ENCODE measurements at regions not wholly inside any gene's neighbourhood (a gene's known extent, or its start where the extent isn't known, plus 50 kb on each side); places are given as distances from the start of the nearest gene placed in this dataset.

DNA sequence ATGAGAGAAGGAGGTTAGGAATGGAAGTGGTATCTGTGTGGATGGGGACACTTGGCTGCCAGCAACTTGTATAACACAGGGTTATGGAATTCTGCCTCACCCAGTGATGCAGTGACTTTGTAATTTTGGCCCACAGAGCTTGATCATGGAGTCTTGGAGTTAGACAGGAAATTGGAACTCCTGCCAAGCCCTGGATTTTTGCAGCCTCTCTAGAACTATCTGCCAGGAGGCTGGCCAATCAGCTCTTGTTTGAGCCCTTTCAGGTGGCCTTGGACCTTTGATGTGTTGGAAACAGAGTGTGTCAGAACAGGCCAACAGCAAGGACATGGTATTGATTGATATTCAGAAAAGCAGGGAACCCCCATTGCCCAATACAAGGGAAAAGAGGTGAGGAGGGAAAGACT is 157.7 kb upstream of the GGTLC1 start:
- H3K79me2 ChIP-seq: no peaks in the 10 kb centered on the region
- no peaks in the 10 kb centered on the region for H3K9me2 ChIP-seq (replicated peaks; ENCODE audit: insufficient read depth)
- H3K4me2 ChIP-seq: no peak overlapping the region
- no peak for DNase-seq (ENCODE audit: low spot score)
- H3K27me3 ChIP-seq: no peaks in the 10 kb centered on the region
- H4K20me1 ChIP-seq (ENCODE audit: insufficient read depth, poor library complexity, severe bottlenecking): no peaks in the 10 kb centered on the region
- H3K27ac ChIP-seq: no peak overlapping the region
- no peaks in the 10 kb centered on the region for H3K4me1 ChIP-seq (ENCODE audit: insufficient read depth)
- no peak overlapping the region for H2AFZ ChIP-seq
- H3K4me3 ChIP-seq: no peak overlapping the region
- H3K9me3 ChIP-seq (ENCODE audit: low read depth): no peaks in the 10 kb centered on the region
- TF ChIP-seq EZH2phosphoT487 (IDR thresholded peaks at IDR 0.05; ENCODE audit: low read depth, severe bottlenecking, unreplicated experiment) (no peak), EZH2 (IDR thresholded peaks at IDR 0.05; ENCODE audit: borderline replicate concordance) (no peak)
- TF ChIP-seq, protein P1, sequence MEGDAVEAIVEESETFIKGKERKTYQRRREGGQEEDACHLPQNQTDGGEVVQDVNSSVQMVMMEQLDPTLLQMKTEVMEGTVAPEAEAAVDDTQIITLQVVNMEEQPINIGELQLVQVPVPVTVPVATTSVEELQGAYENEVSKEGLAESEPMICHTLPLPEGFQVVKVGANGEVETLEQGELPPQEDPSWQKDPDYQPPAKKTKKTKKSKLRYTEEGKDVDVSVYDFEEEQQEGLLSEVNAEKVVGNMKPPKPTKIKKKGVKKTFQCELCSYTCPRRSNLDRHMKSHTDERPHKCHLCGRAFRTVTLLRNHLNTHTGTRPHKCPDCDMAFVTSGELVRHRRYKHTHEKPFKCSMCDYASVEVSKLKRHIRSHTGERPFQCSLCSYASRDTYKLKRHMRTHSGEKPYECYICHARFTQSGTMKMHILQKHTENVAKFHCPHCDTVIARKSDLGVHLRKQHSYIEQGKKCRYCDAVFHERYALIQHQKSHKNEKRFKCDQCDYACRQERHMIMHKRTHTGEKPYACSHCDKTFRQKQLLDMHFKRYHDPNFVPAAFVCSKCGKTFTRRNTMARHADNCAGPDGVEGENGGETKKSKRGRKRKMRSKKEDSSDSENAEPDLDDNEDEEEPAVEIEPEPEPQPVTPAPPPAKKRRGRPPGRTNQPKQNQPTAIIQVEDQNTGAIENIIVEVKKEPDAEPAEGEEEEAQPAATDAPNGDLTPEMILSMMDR (IDR thresholded peaks at IDR 0.05; ENCODE audit: poor library complexity): no peak
- H3K36me3 ChIP-seq (replicated peaks; ENCODE audit: insufficient read depth, low read depth): no peaks in the 10 kb centered on the region

DNA sequence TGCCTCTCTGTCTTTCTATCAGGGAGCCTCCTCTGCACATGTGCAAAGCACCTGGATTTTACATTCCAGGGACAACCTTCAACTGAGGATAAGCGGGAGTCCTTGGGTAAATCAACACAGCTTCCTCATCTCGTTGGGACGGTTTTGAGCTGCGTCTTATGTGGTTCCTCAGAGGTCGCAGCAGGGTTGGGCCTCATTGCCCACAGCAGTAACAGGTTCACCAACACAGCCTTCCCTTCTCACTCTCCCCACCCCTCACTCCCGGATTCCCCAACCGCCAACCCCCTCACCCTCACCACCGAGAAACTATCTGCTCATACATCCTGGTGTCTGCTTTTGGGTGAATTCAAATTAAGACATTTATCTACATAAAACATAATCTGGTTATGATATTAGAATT is 155.8 kb upstream of the GGTLC1 start:
- TF ChIP-seq EZH2 (IDR thresholded peaks at IDR 0.05; ENCODE audit: borderline replicate concordance) (no peak), EZH2phosphoT487 (IDR thresholded peaks at IDR 0.05; ENCODE audit: low read depth, severe bottlenecking, unreplicated experiment) (no peak)
- TF ChIP-seq, protein P1 (IDR thresholded peaks at IDR 0.05; ENCODE audit: poor library complexity): no peak
- H3K9me2 ChIP-seq (replicated peaks; ENCODE audit: insufficient read depth): no peaks in the 10 kb centered on the region
- H3K79me2 ChIP-seq: no peaks in the 10 kb centered on the region
- no peaks in the 10 kb centered on the region for H3K4me1 ChIP-seq (ENCODE audit: insufficient read depth)
- no peaks in the 10 kb centered on the region for H4K20me1 ChIP-seq (ENCODE audit: insufficient read depth, poor library complexity, severe bottlenecking)
- no peaks in the 10 kb centered on the region for H3K36me3 ChIP-seq (replicated peaks; ENCODE audit: insufficient read depth, low read depth)
- H2AFZ ChIP-seq: no peak overlapping the region
- no peak overlapping the region for H3K4me3 ChIP-seq
- no peaks in the 10 kb centered on the region for H3K9me3 ChIP-seq (ENCODE audit: low read depth)
- 89% methylated on average over 5 of the region's 8 CpGs for WGBS (ENCODE audit: low lambda C conversion rate, missing lambda C conversion rate)
- no peak overlapping the region for H3K27ac ChIP-seq
- H3K4me2 ChIP-seq: no peak overlapping the region
- DNase-seq (ENCODE audit: low spot score): no peak
- H3K27me3 ChIP-seq: no peaks in the 10 kb centered on the region

GRCh38 chr20:24141111-24141510 is 152.5 kb upstream of the GGTLC1 start:
- Histone ChIP-seq H3K4me1 (ENCODE audit: insufficient read depth) (no peaks in the 10 kb centered on the region), H3K4me2 (no peak overlapping the region), H3K27me3 (no peaks in the 10 kb centered on the region), H3K4me3 (no peak overlapping the region), H3K79me2 (no peaks in the 10 kb centered on the region), H2AFZ (no peak overlapping the region), H3K36me3 (replicated peaks; ENCODE audit: insufficient read depth, low read depth) (no peaks in the 10 kb centered on the region), H3K27ac (no peak overlapping the region), H3K9me2 (replicated peaks; ENCODE audit: insufficient read depth) (no peaks in the 10 kb centered on the region), H3K9me3 (ENCODE audit: low read depth) (no peaks in the 10 kb centered on the region), H4K20me1 (ENCODE audit: insufficient read depth, poor library complexity, severe bottlenecking) (no peaks in the 10 kb centered on the region)
- TF ChIP-seq, protein P1 (IDR thresholded peaks at IDR 0.05; ENCODE audit: poor library complexity): no peak
- TF ChIP-seq EZH2phosphoT487 (IDR thresholded peaks at IDR 0.05; ENCODE audit: low read depth, severe bottlenecking, unreplicated experiment): no peak
- TF ChIP-seq EZH2 (IDR thresholded peaks at IDR 0.05; ENCODE audit: borderline replicate concordance): no peak
- 91% methylated on average over 6 of the region's 6 CpGs for WGBS (ENCODE audit: low lambda C conversion rate, missing lambda C conversion rate)
- DNase-seq (ENCODE audit: low spot score): no peak

DNA sequence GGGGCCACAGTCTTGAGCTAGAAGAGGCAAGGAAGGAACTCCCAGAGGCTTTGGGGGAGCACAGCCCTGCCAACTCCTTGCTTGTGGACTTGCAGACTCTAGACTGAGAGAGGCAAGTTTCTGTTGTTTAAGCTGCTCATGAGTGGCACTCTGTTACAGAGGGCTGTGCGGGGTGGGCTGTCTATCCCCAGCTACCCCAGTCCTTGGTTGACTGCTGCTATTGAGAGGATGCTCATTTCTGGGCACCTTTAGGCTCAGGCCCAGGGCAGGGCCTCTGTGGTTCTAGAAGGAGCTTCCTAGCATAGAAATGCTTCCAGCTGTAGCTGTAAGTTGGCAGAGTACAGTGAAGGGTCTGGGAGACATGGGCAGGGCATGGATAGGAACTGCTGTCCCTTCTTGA is 151.3 kb upstream of the GGTLC1 start:
- Histone ChIP-seq H3K9me3 (ENCODE audit: low read depth) (no peaks in the 10 kb centered on the region), H3K9me2 (replicated peaks; ENCODE audit: insufficient read depth) (no peaks in the 10 kb centered on the region), H3K79me2 (no peaks in the 10 kb centered on the region), H3K4me2 (no peak overlapping the region), H2AFZ (no peak overlapping the region), H3K4me3 (no peak overlapping the region), H4K20me1 (ENCODE audit: insufficient read depth, poor library complexity, severe bottlenecking) (no peaks in the 10 kb centered on the region), H3K27me3 (no peaks in the 10 kb centered on the region), H3K36me3 (replicated peaks; ENCODE audit: insufficient read depth, low read depth) (no peaks in the 10 kb centered on the region), H3K27ac (no peak overlapping the region), H3K4me1 (ENCODE audit: insufficient read depth) (no peaks in the 10 kb centered on the region)
- DNase-seq (ENCODE audit: low spot score): no peak
- TF ChIP-seq, protein P1 (IDR thresholded peaks at IDR 0.05; ENCODE audit: poor library complexity): no peak
- TF ChIP-seq EZH2 (IDR thresholded peaks at IDR 0.05; ENCODE audit: borderline replicate concordance) (no peak), EZH2phosphoT487 (IDR thresholded peaks at IDR 0.05; ENCODE audit: low read depth, severe bottlenecking, unreplicated experiment) (no peak)
- WGBS (ENCODE audit: low lambda C conversion rate, missing lambda C conversion rate): 71% methylated on average over 1 of the region's 1 CpG

Measured in hepatocyte (in vitro differentiated cells).